ENCODE measurements at regions not wholly inside any gene's neighbourhood (a gene's known extent, or its start where the extent isn't known, plus 50 kb on each side); places are given as distances from the start of the nearest gene placed in this dataset.

DNA sequence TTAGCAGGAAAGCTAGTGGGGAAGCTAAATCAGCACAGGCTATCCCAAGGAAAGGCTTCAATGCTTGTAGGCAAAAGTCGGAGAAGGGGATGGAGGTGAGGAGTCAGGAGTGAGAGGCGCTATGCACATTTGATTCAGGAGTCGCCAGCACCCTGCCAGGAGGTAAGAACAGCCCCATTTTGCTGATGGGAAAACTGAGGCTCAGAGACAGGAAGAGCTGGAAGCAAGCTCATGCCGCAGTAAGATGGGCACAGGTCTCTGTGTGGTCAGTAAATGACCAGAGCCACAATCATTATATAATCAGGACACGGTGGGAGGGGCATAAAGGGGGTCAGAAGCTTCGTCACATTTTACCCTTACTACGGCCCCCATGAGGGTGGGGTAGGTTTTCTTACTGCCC is 504.4 kb downstream of the MN1 start:
- TF ChIP-seq, protein P1, sequence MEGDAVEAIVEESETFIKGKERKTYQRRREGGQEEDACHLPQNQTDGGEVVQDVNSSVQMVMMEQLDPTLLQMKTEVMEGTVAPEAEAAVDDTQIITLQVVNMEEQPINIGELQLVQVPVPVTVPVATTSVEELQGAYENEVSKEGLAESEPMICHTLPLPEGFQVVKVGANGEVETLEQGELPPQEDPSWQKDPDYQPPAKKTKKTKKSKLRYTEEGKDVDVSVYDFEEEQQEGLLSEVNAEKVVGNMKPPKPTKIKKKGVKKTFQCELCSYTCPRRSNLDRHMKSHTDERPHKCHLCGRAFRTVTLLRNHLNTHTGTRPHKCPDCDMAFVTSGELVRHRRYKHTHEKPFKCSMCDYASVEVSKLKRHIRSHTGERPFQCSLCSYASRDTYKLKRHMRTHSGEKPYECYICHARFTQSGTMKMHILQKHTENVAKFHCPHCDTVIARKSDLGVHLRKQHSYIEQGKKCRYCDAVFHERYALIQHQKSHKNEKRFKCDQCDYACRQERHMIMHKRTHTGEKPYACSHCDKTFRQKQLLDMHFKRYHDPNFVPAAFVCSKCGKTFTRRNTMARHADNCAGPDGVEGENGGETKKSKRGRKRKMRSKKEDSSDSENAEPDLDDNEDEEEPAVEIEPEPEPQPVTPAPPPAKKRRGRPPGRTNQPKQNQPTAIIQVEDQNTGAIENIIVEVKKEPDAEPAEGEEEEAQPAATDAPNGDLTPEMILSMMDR (IDR thresholded peaks at IDR 0.05; ENCODE audit: insufficient read depth, low read depth, low read length): no peak
- TF ChIP-seq EZH2 (IDR thresholded peaks at IDR 0.05; ENCODE audit: insufficient read depth, low read length): no peak
- no peaks in the 10 kb centered on the region for H3K9me3 Mint-ChIP-seq (ENCODE audit: unreplicated experiment)
- Histone ChIP-seq H3K4me1 (ENCODE audit: insufficient read depth, low read length) (peaks cover 29% of the 10 kb centered on the region), H3K79me2 (ENCODE audit: insufficient read depth, low read length) (no peaks in the 10 kb centered on the region), H3K27ac (ENCODE audit: low read depth, low read length) (no peak overlapping the region), H3K4me3 (ENCODE audit: insufficient read depth, low read depth, low read length) (no peak overlapping the region), H3K9ac (ENCODE audit: low read length) (no peak overlapping the region), H3K4me2 (ENCODE audit: low read length) (peak overlapping the region; percentile 80), H3K27me3 (ENCODE audit: insufficient read depth, low read length) (no peaks in the 10 kb centered on the region), H2AFZ (ENCODE audit: low read depth, low read length) (no peak overlapping the region), H4K20me1 (ENCODE audit: insufficient read depth, low read length) (no peaks in the 10 kb centered on the region), H3K36me3 (ENCODE audit: insufficient read depth, low read length) (no peaks in the 10 kb centered on the region), H3K9me3 (ENCODE audit: insufficient read depth, low read depth, low read length) (no peaks in the 10 kb centered on the region)
- no peak overlapping the region for H3K4me3 Mint-ChIP-seq (ENCODE audit: unreplicated experiment)
- peaks cover 4% of the 10 kb centered on the region for H3K27me3 Mint-ChIP-seq (ENCODE audit: low read depth, unreplicated experiment)
- no peak for FAIRE-seq
- H3K36me3 Mint-ChIP-seq (ENCODE audit: low read depth, unreplicated experiment): no peaks in the 10 kb centered on the region
- DNase-seq (ENCODE audit: low read depth): no peak
- H3K27ac Mint-ChIP-seq (ENCODE audit: unreplicated experiment): peak overlapping the region; percentile 72
- peaks cover 18% of the 10 kb centered on the region for H3K4me1 Mint-ChIP-seq (ENCODE audit: low read depth, unreplicated experiment)

DNA sequence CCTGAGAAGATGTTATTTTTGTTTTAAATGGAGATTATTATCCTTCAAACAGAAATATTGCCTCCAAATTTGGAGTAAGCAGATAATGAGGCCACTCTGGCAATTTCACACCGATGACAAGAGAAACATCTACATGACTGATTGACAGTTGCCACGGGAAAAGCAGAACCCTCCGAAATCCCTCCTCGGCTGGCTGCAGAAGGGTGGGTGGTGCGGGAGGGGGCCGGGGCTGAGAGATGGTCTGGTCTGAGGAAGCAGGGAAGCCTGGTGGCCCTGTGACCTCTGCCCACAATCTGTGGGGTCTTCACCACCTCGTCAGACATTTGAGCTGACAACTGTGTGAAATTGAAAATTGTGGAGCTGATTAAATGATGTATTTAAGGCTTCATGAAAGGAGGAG is 503.2 kb downstream of the MN1 start:
- Histone ChIP-seq H2AFZ (ENCODE audit: low read depth, low read length) (peak overlapping the region; percentile 66), H3K27me3 (ENCODE audit: insufficient read depth, low read length) (no peaks in the 10 kb centered on the region), H3K9ac (ENCODE audit: low read length) (peak overlapping the region; percentile 66), H4K20me1 (ENCODE audit: insufficient read depth, low read length) (no peaks in the 10 kb centered on the region), H3K4me2 (ENCODE audit: low read length) (peak overlapping the region; percentile 80), H3K79me2 (ENCODE audit: insufficient read depth, low read length) (no peaks in the 10 kb centered on the region), H3K4me1 (ENCODE audit: insufficient read depth, low read length) (peaks cover 29% of the 10 kb centered on the region), H3K36me3 (ENCODE audit: insufficient read depth, low read length) (no peaks in the 10 kb centered on the region), H3K4me3 (ENCODE audit: insufficient read depth, low read depth, low read length) (no peak overlapping the region), H3K9me3 (ENCODE audit: insufficient read depth, low read depth, low read length) (no peaks in the 10 kb centered on the region), H3K27ac (ENCODE audit: low read depth, low read length) (no peak overlapping the region)
- Mint-ChIP-seq H3K27me3 (ENCODE audit: low read depth, unreplicated experiment) (peaks cover 9% of the 10 kb centered on the region), H3K4me3 (ENCODE audit: unreplicated experiment) (no peak overlapping the region), H3K27ac (ENCODE audit: unreplicated experiment) (no peak overlapping the region), H3K4me1 (ENCODE audit: low read depth, unreplicated experiment) (peaks cover 18% of the 10 kb centered on the region), H3K9me3 (ENCODE audit: unreplicated experiment) (no peaks in the 10 kb centered on the region), H3K36me3 (ENCODE audit: low read depth, unreplicated experiment) (no peaks in the 10 kb centered on the region)
- no peak for FAIRE-seq
- DNase-seq (ENCODE audit: low read depth): no peak
- TF ChIP-seq EZH2 (IDR thresholded peaks at IDR 0.05; ENCODE audit: insufficient read depth, low read length): no peak
- TF ChIP-seq, protein P1 (IDR thresholded peaks at IDR 0.05; ENCODE audit: insufficient read depth, low read depth, low read length): no peak

DNA sequence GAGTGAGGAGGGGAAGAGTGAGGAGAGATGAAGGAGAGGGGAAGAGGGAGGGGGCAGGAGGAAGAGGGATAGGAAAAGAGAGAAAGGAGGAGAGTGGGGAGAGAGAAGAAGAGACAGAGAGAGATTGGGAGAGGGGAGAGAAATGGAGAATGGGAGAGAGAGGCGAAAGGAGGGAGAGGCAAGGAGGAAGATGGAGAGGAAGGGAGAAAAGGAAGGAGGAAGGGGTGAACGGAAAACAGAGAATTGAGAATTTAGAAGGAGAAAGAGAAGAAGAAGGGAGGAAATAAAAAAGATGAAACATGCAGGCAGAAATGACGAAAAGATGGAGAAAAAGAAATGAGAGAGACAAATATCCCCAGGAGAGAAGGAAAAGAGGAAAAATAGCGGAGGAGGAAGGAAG is 502.8 kb downstream of the MN1 start:
- Histone ChIP-seq H3K27me3 (ENCODE audit: insufficient read depth, low read length) (no peaks in the 10 kb centered on the region), H3K9me3 (ENCODE audit: insufficient read depth, low read depth, low read length) (no peaks in the 10 kb centered on the region), H3K36me3 (ENCODE audit: insufficient read depth, low read length) (no peaks in the 10 kb centered on the region), H3K4me3 (ENCODE audit: insufficient read depth, low read depth, low read length) (peak overlapping the region; percentile 13), H3K4me1 (ENCODE audit: insufficient read depth, low read length) (peaks cover 29% of the 10 kb centered on the region), H4K20me1 (ENCODE audit: insufficient read depth, low read length) (no peaks in the 10 kb centered on the region), H3K79me2 (ENCODE audit: insufficient read depth, low read length) (no peaks in the 10 kb centered on the region), H2AFZ (ENCODE audit: low read depth, low read length) (peak overlapping the region; percentile 66), H3K4me2 (ENCODE audit: low read length) (peak overlapping the region; percentile 80), H3K9ac (ENCODE audit: low read length) (peak overlapping the region; percentile 66), H3K27ac (ENCODE audit: low read depth, low read length) (peak overlapping the region; percentile 46)
- Mint-ChIP-seq H3K9me3 (ENCODE audit: unreplicated experiment) (no peaks in the 10 kb centered on the region), H3K4me1 (ENCODE audit: low read depth, unreplicated experiment) (peaks cover 18% of the 10 kb centered on the region), H3K27ac (ENCODE audit: unreplicated experiment) (no peak overlapping the region), H3K36me3 (ENCODE audit: low read depth, unreplicated experiment) (no peaks in the 10 kb centered on the region), H3K27me3 (ENCODE audit: low read depth, unreplicated experiment) (peaks cover 9% of the 10 kb centered on the region), H3K4me3 (ENCODE audit: unreplicated experiment) (no peak overlapping the region)
- no peak for DNase-seq (ENCODE audit: low read depth)
- no peak for FAIRE-seq
- no peak for TF ChIP-seq EZH2 (IDR thresholded peaks at IDR 0.05; ENCODE audit: insufficient read depth, low read length)
- TF ChIP-seq, protein P1 (IDR thresholded peaks at IDR 0.05; ENCODE audit: insufficient read depth, low read depth, low read length): no peak

All from astrocyte (in vitro differentiated cells and primary cell).